ENCODE measurements at regions not wholly inside any gene's neighbourhood (a gene's known extent, or its start where the extent isn't known, plus 50 kb on each side); places are given as distances from the start of the nearest gene placed in this dataset.

GRCh38 chr2:188129677-188130076 is 162.0 kb upstream of the GULP1 start:
- TF ChIP-seq, protein P1, sequence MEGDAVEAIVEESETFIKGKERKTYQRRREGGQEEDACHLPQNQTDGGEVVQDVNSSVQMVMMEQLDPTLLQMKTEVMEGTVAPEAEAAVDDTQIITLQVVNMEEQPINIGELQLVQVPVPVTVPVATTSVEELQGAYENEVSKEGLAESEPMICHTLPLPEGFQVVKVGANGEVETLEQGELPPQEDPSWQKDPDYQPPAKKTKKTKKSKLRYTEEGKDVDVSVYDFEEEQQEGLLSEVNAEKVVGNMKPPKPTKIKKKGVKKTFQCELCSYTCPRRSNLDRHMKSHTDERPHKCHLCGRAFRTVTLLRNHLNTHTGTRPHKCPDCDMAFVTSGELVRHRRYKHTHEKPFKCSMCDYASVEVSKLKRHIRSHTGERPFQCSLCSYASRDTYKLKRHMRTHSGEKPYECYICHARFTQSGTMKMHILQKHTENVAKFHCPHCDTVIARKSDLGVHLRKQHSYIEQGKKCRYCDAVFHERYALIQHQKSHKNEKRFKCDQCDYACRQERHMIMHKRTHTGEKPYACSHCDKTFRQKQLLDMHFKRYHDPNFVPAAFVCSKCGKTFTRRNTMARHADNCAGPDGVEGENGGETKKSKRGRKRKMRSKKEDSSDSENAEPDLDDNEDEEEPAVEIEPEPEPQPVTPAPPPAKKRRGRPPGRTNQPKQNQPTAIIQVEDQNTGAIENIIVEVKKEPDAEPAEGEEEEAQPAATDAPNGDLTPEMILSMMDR (conservative IDR thresholded peaks at IDR 0.05; ENCODE audit: low read length) = no peak
- no peak for TF ChIP-seq EZH2phosphoT487 (IDR thresholded peaks at IDR 0.05; ENCODE audit: borderline replicate concordance, low read depth, low read length)

All from OCI-LY7 (cell line).